ENCODE measurements at regions not wholly inside any gene's neighbourhood (a gene's known extent, or its start where the extent isn't known, plus 50 kb on each side); places are given as distances from the start of the nearest gene placed in this dataset.

- DNase-seq (ENCODE audit: low read depth, low spot score) = no peak
Observed at GRCh38 chr5:133742431-133742988, 130.2 kb upstream of the FSTL4 start.

GRCh38 chr5:133741818-133742355 lies 129.5 kb upstream of the FSTL4 start:
- DNase-seq (ENCODE audit: low read depth, low spot score) = no peak

- DNase-seq (ENCODE audit: low read depth, low spot score) = no peak
Observed at GRCh38 chr5:133741396-133741795, 129.1 kb upstream of the FSTL4 start.

GRCh38 chr5:133739181-133739780 lies 126.9 kb upstream of the FSTL4 start:
- DNase-seq (ENCODE audit: low read depth, low spot score) = no peak

- DNase-seq (ENCODE audit: low read depth, low spot score) = no peak
Observed at GRCh38 chr5:133738271-133738670, 125.9 kb upstream of the FSTL4 start.

GRCh38 chr5:133736512-133736911 lies 124.2 kb upstream of the FSTL4 start:
- no peak for DNase-seq (ENCODE audit: low read depth, low spot score)

- peak; percentile 44 for DNase-seq (ENCODE audit: low read depth, low spot score)
Observed at GRCh38 chr5:133735346-133735745, 123.0 kb upstream of the FSTL4 start.

- no peak for DNase-seq (ENCODE audit: low read depth, low spot score)
Observed at GRCh38 chr5:133734916-133735315, 122.6 kb upstream of the FSTL4 start.

GRCh38 chr5:133732536-133732935 lies 120.2 kb upstream of the FSTL4 start:
- no peak for DNase-seq (ENCODE audit: low read depth, low spot score)

GRCh38 chr5:133731951-133732350 lies 119.6 kb upstream of the FSTL4 start:
- no peak for DNase-seq (ENCODE audit: low read depth, low spot score)

GRCh38 chr5:133730866-133731265 lies 118.5 kb upstream of the FSTL4 start:
- no peak for DNase-seq (ENCODE audit: low read depth, low spot score)

GRCh38 chr5:133730346-133730745 lies 118.0 kb upstream of the FSTL4 start:
- DNase-seq (ENCODE audit: low read depth, low spot score) = no peak

- no peak for DNase-seq (ENCODE audit: low read depth, low spot score)
Observed at GRCh38 chr5:133729800-133730199, 117.5 kb upstream of the FSTL4 start.

- no peak for DNase-seq (ENCODE audit: low read depth, low spot score)
Observed at GRCh38 chr5:133728475-133728874, 116.1 kb upstream of the FSTL4 start.

GRCh38 chr5:133727636-133728035 lies 115.3 kb upstream of the FSTL4 start:
- no peak for DNase-seq (ENCODE audit: low read depth, low spot score)

GRCh38 chr5:133723651-133724366 lies 111.5 kb upstream of the FSTL4 start:
- no peak for DNase-seq (ENCODE audit: low read depth, low spot score)

- DNase-seq (ENCODE audit: low read depth, low spot score) = no peak
Observed at GRCh38 chr5:133723126-133723525, 110.8 kb upstream of the FSTL4 start.

GRCh38 chr5:133721365-133721764 lies 109.0 kb upstream of the FSTL4 start:
- DNase-seq (ENCODE audit: low read depth, low spot score) = no peak

GRCh38 chr5:133718457-133718856 lies 106.1 kb upstream of the FSTL4 start:
- no peak for DNase-seq (ENCODE audit: low read depth, low spot score)

GRCh38 chr5:133716532-133717183 lies 104.3 kb upstream of the FSTL4 start:
- no peak for DNase-seq (ENCODE audit: low read depth, low spot score)

GRCh38 chr5:133715616-133716015 lies 103.3 kb upstream of the FSTL4 start:
- no peak for DNase-seq (ENCODE audit: low read depth, low spot score)

- DNase-seq (ENCODE audit: low read depth, low spot score) = no peak
Observed at GRCh38 chr5:133715216-133715615, 102.9 kb upstream of the FSTL4 start.
